ENCODE measurements at regions not wholly inside any gene's neighbourhood (a gene's known extent, or its start where the extent isn't known, plus 50 kb on each side); places are given as distances from the start of the nearest gene placed in this dataset.
A peak's percentile ranks its signal among the peaks of the same experiment; 100 is the strongest.
"Not testable (repeated sequence)": the region's sequence is repeated elsewhere in the genome, so short reads cannot be mapped to it uniquely, and the experiment has no call there.

GRCh38 chr4:158350161-158350560 is 139.9 kb downstream of the TMEM144 start:
- peaks cover 10% of the 10 kb centered on the region for H3K4me1 Mint-ChIP-seq (ENCODE audit: insufficient read depth, unreplicated experiment)
- no peak overlapping the region for H3K4me3 Mint-ChIP-seq (ENCODE audit: unreplicated experiment)
- ChIA-PET POLR2A (no interaction called here), CTCF (no interaction called here)
- no peaks in the 10 kb centered on the region for H3K27me3 Mint-ChIP-seq (ENCODE audit: insufficient read depth, unreplicated experiment)
- TF ChIP-seq, protein P1, sequence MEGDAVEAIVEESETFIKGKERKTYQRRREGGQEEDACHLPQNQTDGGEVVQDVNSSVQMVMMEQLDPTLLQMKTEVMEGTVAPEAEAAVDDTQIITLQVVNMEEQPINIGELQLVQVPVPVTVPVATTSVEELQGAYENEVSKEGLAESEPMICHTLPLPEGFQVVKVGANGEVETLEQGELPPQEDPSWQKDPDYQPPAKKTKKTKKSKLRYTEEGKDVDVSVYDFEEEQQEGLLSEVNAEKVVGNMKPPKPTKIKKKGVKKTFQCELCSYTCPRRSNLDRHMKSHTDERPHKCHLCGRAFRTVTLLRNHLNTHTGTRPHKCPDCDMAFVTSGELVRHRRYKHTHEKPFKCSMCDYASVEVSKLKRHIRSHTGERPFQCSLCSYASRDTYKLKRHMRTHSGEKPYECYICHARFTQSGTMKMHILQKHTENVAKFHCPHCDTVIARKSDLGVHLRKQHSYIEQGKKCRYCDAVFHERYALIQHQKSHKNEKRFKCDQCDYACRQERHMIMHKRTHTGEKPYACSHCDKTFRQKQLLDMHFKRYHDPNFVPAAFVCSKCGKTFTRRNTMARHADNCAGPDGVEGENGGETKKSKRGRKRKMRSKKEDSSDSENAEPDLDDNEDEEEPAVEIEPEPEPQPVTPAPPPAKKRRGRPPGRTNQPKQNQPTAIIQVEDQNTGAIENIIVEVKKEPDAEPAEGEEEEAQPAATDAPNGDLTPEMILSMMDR (IDR thresholded peaks at IDR 0.05; ENCODE audit: unreplicated experiment) = no peak
- DNase-seq (ENCODE audit: unreplicated experiment) = no peak
- no peak overlapping the region for H3K27ac Mint-ChIP-seq (ENCODE audit: low read depth, unreplicated experiment)
- intact Hi-C loops (cut with micrococcal nuclease) = no loop called here
- no TSS peak for BruUV-seq (replicated peaks)
- H3K36me3 Mint-ChIP-seq (ENCODE audit: insufficient read depth, unreplicated experiment) = no peaks in the 10 kb centered on the region
- H3K9me3 Mint-ChIP-seq (ENCODE audit: unreplicated experiment) = peaks cover 11% of the 10 kb centered on the region

DNA sequence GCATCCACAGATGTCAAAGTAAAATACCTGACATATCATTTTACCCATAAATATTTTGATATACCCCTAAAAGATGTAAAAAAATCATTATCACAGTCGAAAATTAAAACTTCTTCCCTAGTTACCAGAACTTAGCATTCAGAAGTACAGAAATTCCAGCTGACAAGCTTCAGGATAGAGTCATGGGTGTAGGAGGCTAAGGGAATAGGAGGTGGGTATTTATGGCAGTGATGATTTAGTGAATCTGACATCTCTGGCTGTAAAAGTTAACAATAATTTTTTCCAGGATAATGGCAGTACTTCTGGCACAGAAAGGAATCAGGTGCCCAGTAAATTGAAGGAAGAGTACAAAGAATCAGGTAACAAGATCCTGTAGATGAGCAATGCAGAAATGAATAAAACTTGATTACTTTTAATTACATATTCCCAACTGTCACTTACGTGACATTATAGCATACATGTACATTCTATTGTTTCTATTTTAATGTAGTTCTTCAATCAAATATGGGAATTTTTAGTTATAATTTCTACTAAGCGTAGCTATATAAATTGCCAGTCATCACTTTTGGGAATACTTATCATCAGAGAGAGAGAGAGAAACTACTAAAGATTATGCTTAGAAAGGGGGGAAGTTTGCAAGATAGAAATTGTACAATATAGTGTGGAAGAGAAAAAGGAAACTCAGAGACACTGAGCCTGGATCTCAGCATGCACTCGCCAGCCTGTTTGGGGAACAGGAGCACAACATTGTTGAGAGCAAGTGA is 143.4 kb downstream of the TMEM144 start:
- H3K27ac Mint-ChIP-seq (ENCODE audit: low read depth, unreplicated experiment) = peak overlapping the region; percentile 31
- CTCF ChIA-PET = no interaction called here
- no TSS peak for BruUV-seq (replicated peaks)
- TF ChIP-seq, protein P1 (IDR thresholded peaks at IDR 0.05; ENCODE audit: unreplicated experiment) = no peak
- no peak overlapping the region for H3K4me3 Mint-ChIP-seq (ENCODE audit: unreplicated experiment)
- H3K4me1 Mint-ChIP-seq (ENCODE audit: insufficient read depth, unreplicated experiment) = peaks cover 10% of the 10 kb centered on the region
- peaks cover 11% of the 10 kb centered on the region for H3K36me3 Mint-ChIP-seq (ENCODE audit: insufficient read depth, unreplicated experiment)
- peaks cover 20% of the 10 kb centered on the region for H3K9me3 Mint-ChIP-seq (ENCODE audit: unreplicated experiment)
- intact Hi-C loops (cut with micrococcal nuclease) = no loop called here
- DNase-seq (ENCODE audit: unreplicated experiment) = no peak
- POLR2A ChIA-PET = no interaction called here
- H3K27me3 Mint-ChIP-seq (ENCODE audit: insufficient read depth, unreplicated experiment) = no peaks in the 10 kb centered on the region

GRCh38 chr4:158356301-158356700 is 146.0 kb downstream of the TMEM144 start:
- Mint-ChIP-seq H3K9me3 (ENCODE audit: unreplicated experiment) (peaks cover 19% of the 10 kb centered on the region), H3K27me3 (ENCODE audit: insufficient read depth, unreplicated experiment) (no peaks in the 10 kb centered on the region), H3K4me3 (ENCODE audit: unreplicated experiment) (no peak overlapping the region), H3K4me1 (ENCODE audit: insufficient read depth, unreplicated experiment) (peaks cover 10% of the 10 kb centered on the region), H3K27ac (ENCODE audit: low read depth, unreplicated experiment) (no peak overlapping the region), H3K36me3 (ENCODE audit: insufficient read depth, unreplicated experiment) (peaks cover 11% of the 10 kb centered on the region)
- TF ChIP-seq, protein P1 (IDR thresholded peaks at IDR 0.05; ENCODE audit: unreplicated experiment) = no peak
- DNase-seq (ENCODE audit: unreplicated experiment) = no peak
- intact Hi-C loops (cut with micrococcal nuclease) = no loop called here
- CTCF ChIA-PET = no interaction called here
- POLR2A ChIA-PET = interaction anchor here (1.3 kb wide), 1 partner anchor 10 kb away, joined by 7 read pairs; no protein-coding TSS in a partner anchor
- BruUV-seq (replicated peaks) = no TSS peak

DNA sequence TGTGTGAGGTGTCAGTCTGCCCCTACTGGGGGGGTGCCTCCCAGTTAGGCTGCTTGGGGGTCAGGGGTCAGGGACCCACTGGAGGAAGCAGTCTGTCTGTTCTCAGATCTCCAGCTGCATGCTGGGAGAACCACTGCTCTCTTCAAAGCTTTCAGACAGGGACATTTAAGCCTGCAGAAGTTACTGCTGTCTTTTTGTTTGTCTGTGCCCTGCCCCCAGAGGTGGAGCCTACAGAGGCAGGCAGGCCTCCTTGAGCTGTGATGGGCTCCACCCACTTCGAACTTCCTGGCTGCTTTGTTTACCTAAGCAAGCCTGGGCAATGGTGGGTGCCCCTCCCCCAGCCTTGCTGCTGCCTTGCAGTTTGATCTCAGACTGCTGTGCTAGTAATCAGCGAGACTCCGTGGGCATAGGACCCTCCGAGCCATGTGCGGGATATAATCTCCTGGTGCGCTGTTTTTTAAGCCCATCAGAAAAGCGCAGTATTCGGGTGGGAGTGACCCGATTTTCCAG is 153.7 kb upstream of the RXFP1 start:
- H3K27me3 Mint-ChIP-seq (ENCODE audit: insufficient read depth, unreplicated experiment); DNase-seq (ENCODE audit: unreplicated experiment); POLR2A ChIA-PET; intact Hi-C loops (cut with micrococcal nuclease); H3K4me3 Mint-ChIP-seq (ENCODE audit: unreplicated experiment); H3K36me3 Mint-ChIP-seq (ENCODE audit: insufficient read depth, unreplicated experiment); BruUV-seq (replicated peaks); H3K27ac Mint-ChIP-seq (ENCODE audit: low read depth, unreplicated experiment): not testable (repeated sequence)
- CTCF ChIA-PET = interaction anchor here (0.6 kb wide), 1 partner anchor 213 kb away, joined by 3 read pairs; no protein-coding TSS in a partner anchor
- peaks cover 25% of the 10 kb centered on the region for H3K9me3 Mint-ChIP-seq (ENCODE audit: unreplicated experiment)
- H3K4me1 Mint-ChIP-seq (ENCODE audit: insufficient read depth, unreplicated experiment) = peaks cover 19% of the 10 kb centered on the region
